ENCODE measurements at regions not wholly inside any gene's neighbourhood (a gene's known extent, or its start where the extent isn't known, plus 50 kb on each side); places are given as distances from the start of the nearest gene placed in this dataset.
"Not testable (repeated sequence)": the region's sequence is repeated elsewhere in the genome, so short reads cannot be mapped to it uniquely, and the experiment has no call there.

DNA sequence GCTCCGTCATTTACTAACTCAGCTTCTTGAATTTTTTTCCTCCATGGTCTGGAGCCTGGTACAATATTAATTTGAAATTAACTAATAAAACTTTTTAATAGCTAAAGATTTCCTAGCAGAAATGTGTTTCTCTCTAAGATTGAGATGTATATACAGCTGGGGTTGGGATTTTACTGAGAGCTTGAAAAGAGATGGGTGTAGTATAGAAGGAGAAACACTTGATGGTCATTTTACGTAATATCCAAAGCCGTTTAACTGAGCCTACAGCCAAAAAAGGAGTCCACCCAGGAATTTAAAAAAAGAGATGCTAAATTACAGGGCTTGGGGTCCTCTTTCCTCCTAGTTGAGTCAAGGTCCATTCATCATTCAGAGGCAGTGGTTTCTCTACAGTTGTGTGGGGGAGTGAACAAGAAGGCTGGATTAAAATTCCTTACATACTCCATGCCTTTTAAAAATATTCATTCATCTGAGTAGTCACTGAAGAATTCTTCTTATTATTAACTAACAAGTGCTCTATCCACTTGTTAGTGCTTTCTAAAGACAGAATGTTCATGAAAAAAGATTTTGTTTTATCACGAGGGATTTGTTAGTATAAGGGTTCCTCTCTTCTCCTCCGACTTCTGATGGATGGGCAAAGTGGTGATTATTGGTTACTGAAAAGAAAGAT is 255.3 kb upstream of the IL12A start:
- Histone ChIP-seq H3K27me3 (no peaks in the 10 kb centered on the region), H3K9me3 (no peaks in the 10 kb centered on the region), H3K4me3 (peak overlapping the region; percentile 5; the same call in 1 of the 2 replicates), H3K36me3 (no peaks in the 10 kb centered on the region)
- peak; percentile 35 for DNase-seq

DNA sequence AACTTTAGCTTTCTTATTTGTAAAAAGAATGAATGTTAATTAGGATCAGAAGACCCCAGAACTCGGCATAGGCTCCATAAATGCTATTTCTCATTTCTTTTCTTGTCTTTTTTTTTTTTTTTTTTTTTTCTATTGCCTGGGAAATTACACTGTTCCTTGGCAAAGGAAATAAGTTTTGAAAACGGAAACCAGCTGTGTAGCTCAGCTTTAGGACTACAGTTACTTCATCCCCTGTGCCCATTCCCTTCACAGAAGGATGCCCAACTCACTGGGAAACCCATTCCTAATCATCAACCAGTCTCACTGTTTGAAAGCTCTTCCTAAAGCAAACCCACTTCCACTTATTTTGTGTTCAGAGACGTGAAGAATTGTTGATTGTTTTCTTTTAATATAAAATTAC is 254.0 kb upstream of the IL12A start:
- DNase-seq = no peak

DNA sequence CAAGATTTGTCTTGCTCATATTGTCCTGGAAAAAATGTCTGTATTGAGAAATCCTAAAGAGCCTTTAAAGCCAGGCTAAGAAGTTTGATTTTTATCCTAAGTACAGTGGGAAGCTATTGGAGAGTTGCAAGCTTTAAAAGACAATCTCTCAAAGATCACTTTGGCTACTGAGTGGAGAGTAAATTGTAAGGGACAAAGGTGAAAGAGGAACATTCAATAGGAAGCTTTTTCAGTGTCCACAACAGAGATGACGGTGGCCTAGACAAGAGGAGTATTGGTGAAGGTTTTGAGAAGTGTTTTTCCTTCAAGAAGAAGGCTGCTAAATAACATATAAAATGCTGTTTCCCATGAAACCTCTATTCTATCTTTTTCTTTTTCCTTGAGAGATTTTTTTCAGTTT is 249.5 kb upstream of the IL12A start:
- H3K4me3 ChIP-seq = no peak overlapping the region
- no peaks in the 10 kb centered on the region for H3K36me3 ChIP-seq
- no peaks in the 10 kb centered on the region for H3K27me3 ChIP-seq
- no peaks in the 10 kb centered on the region for H3K9me3 ChIP-seq
- no peak for DNase-seq

More for the DNA sequence above, 254.0 kb upstream of the IL12A start:
- Histone ChIP-seq H3K4me3 (no peak overlapping the region), H3K9me3 (no peaks in the 10 kb centered on the region), H3K36me3 (no peaks in the 10 kb centered on the region), H3K27me3 (no peaks in the 10 kb centered on the region)

DNA sequence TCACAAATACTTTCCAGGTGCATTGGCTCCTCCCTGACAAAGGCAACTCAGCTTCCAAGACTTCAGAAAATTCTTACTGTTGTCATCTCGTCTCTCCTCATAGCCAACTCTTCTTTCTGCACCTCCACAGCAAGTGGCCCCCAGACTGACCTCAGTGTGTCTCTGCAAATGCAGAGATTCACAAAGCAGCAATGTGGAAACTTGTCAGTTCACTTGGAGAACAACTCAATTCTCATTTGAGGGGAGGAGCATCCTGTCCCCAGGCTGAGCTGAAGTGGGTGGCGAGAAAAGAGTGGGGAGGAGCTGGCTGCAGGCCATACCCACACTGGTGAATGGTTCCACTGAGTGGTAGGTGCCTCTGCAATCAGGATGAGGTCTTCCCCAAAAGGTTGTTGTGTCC is 248.7 kb upstream of the IL12A start:
- H3K36me3 ChIP-seq = no peaks in the 10 kb centered on the region

DNA sequence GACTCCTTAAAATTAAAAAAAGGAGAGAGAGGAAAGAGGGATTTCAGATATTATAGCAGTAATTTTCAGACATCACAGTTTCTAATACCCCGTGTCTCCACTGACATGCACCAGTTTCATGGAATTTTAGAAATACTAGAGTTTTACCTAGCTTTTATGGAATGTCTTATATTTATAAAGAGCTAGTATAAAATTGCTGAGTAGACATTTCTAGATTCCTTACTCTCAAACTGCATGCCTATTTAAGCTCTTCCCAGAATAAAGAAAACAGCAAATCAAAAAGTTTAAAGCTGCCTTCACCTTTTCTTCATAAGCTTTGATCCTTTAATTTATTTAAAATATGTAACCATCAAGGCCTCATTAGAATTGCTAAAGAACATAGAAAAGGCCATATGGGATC is 247.4 kb upstream of the IL12A start:
- Histone ChIP-seq H3K4me3 (no peak overlapping the region), H3K27me3 (no peaks in the 10 kb centered on the region), H3K36me3 (no peaks in the 10 kb centered on the region), H3K9me3 (no peaks in the 10 kb centered on the region)
- DNase-seq = no peak

More for the DNA sequence above, 248.7 kb upstream of the IL12A start:
- Histone ChIP-seq H3K9me3 (no peaks in the 10 kb centered on the region), H3K27me3 (no peaks in the 10 kb centered on the region), H3K4me3 (no peak overlapping the region)
- DNase-seq = no peak

DNA sequence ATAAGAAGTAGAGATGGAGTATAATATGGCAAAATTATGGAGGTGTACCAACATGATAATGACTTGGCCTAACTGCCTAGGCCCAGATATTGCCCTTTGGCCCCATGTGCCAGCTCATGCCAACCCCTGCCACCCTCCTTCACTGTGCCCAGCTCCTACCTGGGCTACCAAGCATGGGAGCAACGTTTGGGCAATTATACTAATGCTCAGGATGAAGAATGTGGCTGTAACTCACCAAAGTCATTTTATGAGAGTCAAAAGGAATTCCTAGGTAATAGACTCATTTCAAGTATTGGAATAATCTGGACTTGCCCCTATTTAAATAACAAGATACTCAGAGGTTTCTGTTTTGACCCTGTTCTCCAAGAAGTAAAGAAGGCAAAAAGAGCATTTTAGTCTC is 240.2 kb upstream of the IL12A start:
- Histone ChIP-seq H3K27me3 (no peaks in the 10 kb centered on the region), H3K9me3 (no peaks in the 10 kb centered on the region; the same call in 1 of the 2 replicates), H3K4me3 (no peak overlapping the region), H3K36me3 (no peaks in the 10 kb centered on the region)
- DNase-seq = no peak

DNA sequence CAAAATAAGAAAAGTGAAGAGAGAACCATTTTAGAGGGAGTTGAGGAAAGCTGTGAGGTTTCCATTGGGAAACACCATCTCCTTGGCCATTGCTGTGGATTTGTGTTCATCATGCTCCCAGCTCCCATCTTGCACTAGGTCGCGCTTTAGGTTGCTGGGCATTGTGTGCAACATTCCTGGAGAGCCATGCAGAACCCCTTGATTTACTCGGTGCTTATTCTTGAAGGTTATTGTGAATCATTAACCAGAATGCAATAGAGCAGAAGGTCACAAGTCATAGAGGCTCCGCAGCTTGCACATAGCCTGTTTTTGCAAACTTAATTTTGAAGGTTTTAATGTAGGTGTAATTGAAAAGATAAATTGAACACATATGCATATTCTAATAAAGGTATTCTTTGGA is 239.2 kb upstream of the IL12A start:
- H3K9me3 ChIP-seq = peaks cover under 1% of the 10 kb centered on the region; the same call in 1 of the 2 replicates
- no peaks in the 10 kb centered on the region; the same call in 1 of the 2 replicates for H3K36me3 ChIP-seq
- no peak for DNase-seq
- no peak overlapping the region for H3K4me3 ChIP-seq
- H3K27me3 ChIP-seq = no peaks in the 10 kb centered on the region

DNA sequence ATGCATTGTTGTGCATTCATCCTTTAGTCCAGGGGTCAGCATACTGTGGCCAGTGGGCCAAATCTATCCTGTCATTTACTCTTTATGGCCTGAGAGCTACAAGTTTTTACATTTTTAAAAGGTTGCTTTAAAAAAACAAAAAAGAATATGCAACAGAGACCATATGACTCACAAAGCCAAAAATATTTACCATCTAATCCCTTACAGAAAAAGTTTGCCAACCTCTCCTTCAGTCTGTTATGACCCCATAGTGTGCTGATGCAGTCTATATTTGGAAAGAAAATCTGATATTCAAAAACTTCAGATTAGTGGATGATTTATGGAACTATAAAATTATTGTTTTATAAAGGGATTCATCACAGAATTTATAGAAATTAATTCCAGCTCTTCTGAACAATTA is 237.5 kb upstream of the IL12A start:
- H3K36me3 ChIP-seq = no peaks in the 10 kb centered on the region; the same call in none of the 2 replicates
- peaks cover 6% of the 10 kb centered on the region; the same call in 1 of the 2 replicates for H3K9me3 ChIP-seq
- H3K4me3 ChIP-seq = no peak overlapping the region
- no peaks in the 10 kb centered on the region for H3K27me3 ChIP-seq
- no peak for DNase-seq

DNA sequence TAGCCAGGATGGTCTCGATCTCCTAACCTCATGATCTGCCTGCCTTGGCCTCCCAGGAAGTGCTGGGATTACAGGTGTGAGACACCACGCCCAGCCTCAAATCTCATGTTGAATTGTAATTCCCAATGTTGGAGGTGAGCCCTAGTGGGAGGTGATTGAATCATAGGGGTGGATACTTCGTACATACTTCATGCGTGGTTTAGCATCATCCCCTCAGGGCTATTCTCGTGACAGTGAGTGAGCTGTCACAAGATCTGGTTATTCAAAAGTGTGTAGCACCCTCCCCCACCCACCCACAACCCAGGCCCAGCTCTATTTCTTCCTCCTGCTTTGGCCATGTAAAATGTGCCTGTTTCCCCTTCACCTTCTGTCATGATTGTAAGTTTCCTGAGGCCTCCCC is 236.9 kb upstream of the IL12A start:
- H3K4me3 ChIP-seq = no peak overlapping the region
- H3K36me3 ChIP-seq = no peaks in the 10 kb centered on the region; the same call in none of the 2 replicates
- H3K27me3 ChIP-seq = no peaks in the 10 kb centered on the region
- DNase-seq = no peak
- peaks cover 10% of the 10 kb centered on the region; the same call in 1 of the 2 replicates for H3K9me3 ChIP-seq

DNA sequence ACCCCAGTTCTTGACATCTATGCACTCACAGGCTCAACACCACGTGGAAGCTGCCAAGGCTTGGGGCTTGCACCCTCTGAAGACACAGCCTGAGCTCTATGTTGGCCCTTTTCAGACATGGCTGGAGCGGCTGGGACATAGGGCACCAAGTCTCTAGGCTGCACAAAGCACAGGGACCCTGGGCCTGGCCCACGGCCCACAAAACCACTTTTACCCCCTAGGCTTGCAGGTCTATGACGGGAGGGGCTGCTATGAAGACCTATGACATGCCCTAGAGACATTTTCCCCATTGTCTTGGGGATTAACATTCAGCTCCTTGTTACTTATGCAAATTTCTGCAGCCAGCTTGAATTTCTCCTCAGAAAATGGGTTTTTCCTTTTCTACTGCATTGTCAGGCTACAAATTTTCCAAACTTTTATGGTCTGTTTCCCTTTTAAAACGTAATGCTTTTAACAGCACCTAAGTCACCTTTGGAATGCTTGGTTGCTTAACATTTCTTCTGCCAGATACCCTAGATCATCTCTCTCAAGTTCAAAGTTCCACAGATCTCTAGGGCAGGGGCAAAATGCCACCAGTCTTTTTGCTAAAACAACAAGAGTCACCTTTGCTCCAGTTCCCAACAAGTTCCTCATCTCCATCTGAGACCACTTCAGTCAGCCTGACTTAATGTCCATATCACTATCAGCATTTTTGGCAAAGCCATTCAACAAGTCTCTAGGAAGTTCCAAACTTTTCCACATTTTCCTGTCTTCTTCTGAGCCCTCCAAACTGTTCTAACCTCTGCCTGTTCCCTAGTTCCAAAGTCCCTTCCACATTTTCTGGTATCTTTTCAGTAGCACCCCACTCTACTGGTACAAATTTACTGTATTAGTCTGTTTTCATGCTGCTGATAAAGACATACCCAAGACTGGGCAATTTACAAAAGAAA is 232.1 kb upstream of the IL12A start:
- DNase-seq, H3K27me3 ChIP-seq: not testable (repeated sequence)

DNA sequence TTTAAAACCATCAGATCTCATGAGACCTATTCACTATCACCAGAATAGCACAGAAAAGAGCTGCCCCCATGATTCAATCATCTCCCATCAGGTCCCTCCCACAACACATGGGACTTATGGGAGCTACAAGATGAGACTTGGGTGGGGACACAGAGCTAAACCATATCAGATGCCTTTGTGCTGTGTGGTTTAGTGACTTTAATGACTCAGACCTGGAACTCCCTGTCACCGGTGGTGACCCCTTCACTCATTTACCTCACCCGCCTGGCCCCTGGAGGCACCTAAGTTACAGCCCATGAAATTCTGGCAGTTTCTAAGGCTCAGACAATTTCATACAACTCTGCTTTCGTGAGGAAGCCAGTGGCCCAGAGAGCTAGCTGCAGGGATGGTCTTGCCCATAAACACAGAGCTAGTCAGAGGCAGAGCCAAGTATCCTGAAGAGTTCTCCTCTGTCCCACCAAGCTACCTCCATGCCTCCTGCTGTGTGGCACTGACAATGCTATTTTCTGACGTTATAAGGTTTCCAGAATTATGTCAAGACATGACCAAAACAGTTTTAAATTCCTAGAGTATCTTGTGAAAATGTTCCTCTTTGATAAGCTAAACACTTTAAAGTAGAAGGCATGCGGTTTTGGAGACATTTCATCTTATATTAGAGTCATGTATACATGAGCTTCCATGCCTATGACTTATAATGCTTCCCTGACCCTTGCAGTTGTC is 231.1 kb upstream of the IL12A start:
- no peak overlapping the region for H3K4me3 ChIP-seq
- H3K36me3 ChIP-seq = no peaks in the 10 kb centered on the region; the same call in none of the 2 replicates
- H3K9me3 ChIP-seq = peaks cover 14% of the 10 kb centered on the region
- no peak for DNase-seq
- H3K27me3 ChIP-seq = no peaks in the 10 kb centered on the region

More for the DNA sequence above, 232.1 kb upstream of the IL12A start:
- H3K36me3 ChIP-seq, H3K4me3 ChIP-seq: not testable (repeated sequence)
- peaks cover 14% of the 10 kb centered on the region for H3K9me3 ChIP-seq

DNA sequence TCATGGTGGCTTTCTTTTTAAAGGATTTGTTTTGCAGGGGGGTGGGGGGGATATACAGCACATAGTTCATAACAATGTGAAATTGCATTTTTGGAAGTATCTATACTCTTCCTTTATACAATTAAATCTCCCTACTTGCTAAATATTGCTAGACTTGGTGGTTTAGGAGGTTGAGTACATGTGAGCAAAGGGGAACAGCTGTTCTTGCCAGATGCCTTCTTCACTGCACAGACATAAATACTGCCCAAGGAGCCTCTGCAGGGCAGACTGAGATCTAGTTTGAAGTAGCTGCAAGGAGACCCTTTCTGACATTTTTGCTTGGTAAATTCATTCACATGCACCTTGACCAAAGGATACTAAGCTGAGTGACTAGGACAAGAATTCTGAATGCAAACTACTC is 228.6 kb upstream of the IL12A start:
- H3K36me3 ChIP-seq = no peaks in the 10 kb centered on the region
- peaks cover 11% of the 10 kb centered on the region for H3K9me3 ChIP-seq
- no peak for DNase-seq
- no peak overlapping the region for H3K4me3 ChIP-seq
- H3K27me3 ChIP-seq = no peaks in the 10 kb centered on the region

DNA sequence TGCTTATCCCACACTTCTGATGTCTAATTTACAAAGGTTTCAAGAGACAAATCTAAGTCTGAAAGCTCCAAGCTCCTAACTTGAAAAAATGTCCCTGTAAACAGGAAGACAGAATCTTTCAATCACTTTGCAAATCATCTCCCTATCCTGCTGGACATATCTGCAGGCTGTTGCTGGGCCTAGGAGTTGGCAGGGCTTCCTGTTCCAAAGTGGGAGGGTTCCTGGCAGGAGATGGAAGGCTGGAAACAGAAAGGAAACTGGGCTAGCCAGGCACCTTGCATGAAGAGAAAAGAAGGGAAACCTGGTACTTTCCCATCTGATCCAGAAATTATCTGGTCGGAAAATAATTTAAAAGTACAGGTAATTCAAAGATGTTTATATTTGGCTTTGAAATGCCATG is 227.3 kb upstream of the IL12A start:
- DNase-seq = peak; percentile 82
- Histone ChIP-seq H3K4me3 (no peak overlapping the region), H3K9me3 (peaks cover 7% of the 10 kb centered on the region)

DNA sequence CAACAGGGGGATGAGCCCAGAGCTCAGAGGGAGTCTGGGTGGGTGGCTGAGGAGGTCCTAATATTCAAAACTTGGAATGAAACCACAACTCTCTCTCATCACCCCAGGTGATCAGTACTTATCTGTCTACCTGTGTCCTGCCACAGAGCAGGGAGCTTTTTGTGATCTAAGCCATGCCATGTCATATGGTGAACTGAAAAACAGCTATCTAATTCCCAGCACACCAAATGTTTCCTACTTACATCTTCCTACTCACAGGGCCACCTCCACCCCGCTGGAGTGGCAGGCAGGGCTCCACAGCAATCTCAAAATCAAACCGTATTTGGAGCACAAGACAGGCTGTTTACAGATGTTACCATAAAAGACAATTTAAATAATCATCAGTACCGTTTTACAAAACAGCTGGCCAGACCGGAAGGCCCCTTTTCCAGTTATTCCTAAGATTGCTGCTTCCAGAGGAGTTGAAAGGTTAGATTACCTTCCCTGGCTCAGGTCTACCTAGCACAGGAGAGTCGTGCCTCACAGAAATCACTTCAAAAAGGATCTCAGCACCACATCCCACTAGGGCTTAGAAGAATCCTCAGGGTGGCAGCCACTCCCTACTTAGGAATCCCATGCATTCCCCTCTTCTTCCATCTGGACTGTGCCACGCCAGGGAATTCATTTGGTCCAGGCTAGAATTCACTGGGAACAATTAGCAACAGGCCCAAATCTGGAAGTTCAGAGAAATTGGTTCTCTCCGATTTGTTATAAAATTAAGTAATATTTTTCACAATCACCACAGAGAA is 226.6 kb upstream of the IL12A start:
- DNase-seq = peak; percentile 63
- peaks cover 2% of the 10 kb centered on the region for H3K9me3 ChIP-seq
- peaks cover 9% of the 10 kb centered on the region for H3K36me3 ChIP-seq
- peak overlapping the region; percentile 83; the same call in 1 of the 2 replicates for H3K4me3 ChIP-seq
- H3K27me3 ChIP-seq = no peaks in the 10 kb centered on the region

More for the DNA sequence above, 227.3 kb upstream of the IL12A start:
- H3K36me3 ChIP-seq = peaks cover 3% of the 10 kb centered on the region
- H3K27me3 ChIP-seq = no peaks in the 10 kb centered on the region

DNA sequence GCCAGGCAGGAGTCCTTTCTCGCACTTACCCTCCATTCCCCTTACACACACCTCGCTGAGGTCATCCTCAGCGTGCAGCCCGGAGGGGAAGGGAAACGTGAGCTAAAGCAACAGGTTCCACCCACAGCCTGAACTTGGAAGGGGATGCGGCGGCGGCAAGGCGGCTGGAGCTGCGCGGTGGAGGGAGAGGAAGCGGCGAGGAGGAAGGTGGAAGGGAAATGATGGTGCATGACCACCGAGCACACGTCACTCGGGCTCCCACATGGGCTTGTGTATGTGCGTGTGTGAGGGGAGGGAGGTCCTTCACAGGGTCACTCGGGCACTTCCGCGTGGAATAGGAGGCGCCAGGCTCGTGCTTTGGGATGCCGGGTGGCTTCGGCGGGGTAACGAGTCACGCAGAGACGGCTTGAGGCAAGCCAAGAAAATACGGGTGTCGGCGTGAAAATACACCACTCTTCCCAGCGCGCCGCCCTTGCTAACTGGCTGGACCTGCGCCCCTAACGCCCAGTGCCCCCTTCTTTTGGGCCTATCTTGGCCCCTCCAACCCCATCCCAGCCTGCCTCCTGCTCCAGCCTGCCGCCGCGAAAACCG is 225.5 kb upstream of the IL12A start:
- H3K9me3 ChIP-seq = no peaks in the 10 kb centered on the region
- peak; percentile 84 for DNase-seq
- peaks cover 17% of the 10 kb centered on the region for H3K36me3 ChIP-seq
- H3K4me3 ChIP-seq = peak overlapping the region; percentile 83
- H3K27me3 ChIP-seq = no peaks in the 10 kb centered on the region

Measured in MG63 (cell line).